Endodermal cell (in vitro differentiated cells): ENCODE measurements at regions not wholly inside any gene's neighbourhood (a gene's known extent, or its start where the extent isn't known, plus 50 kb on each side); places are given as distances from the start of the nearest gene placed in this dataset.

Experiments used
- DNase-seq: peaks from one replicate; pipeline ENCODE4 v3.0.0-alpha.2; 2017
- H3K27ac ChIP-seq: 2 replicates; pipeline ENCODE4 v1.5.1; 2013; ENCODE audit warnings: mild to moderate bottlenecking, low read depth, low read length, moderate library complexity
- H3K27me3 ChIP-seq: 2 replicates; pipeline ENCODE4 v1.6.1; 2013; ENCODE audit warnings: mild to moderate bottlenecking, low read length, moderate library complexity; ENCODE audit not compliant: insufficient read depth, control insufficient read depth, poor library complexity, severe bottlenecking
- H3K36me3 ChIP-seq: 2 replicates; pipeline ENCODE4 v1.7.0; 2013; ENCODE audit warnings: mild to moderate bottlenecking, low read length, moderate library complexity; ENCODE audit not compliant: control insufficient read depth, insufficient read depth
- H3K4me1 ChIP-seq: one replicate; pipeline ENCODE4 v1.7.0; 2013; ENCODE audit warnings: low read length; ENCODE audit not compliant: control insufficient read depth, insufficient read depth
- H3K4me3 ChIP-seq: 2 replicates; pipeline ENCODE4 v1.5.1; 2013; ENCODE audit warnings: mild to moderate bottlenecking, low read length, moderate library complexity
- H3K9ac ChIP-seq: 2 replicates; pipeline ENCODE4 v1.6.1; 2013; ENCODE audit warnings: mild to moderate bottlenecking, low read length, moderate library complexity; ENCODE audit not compliant: poor library complexity, severe bottlenecking; ENCODE audit errors: extremely low read depth
- H3K9me3 ChIP-seq: 2 replicates; pipeline ENCODE4 v1.6.1; 2013; ENCODE audit warnings: mild to moderate bottlenecking, low read length, moderate library complexity; ENCODE audit not compliant: control insufficient read depth
- H3K27ac Mint-ChIP-seq: 2 replicates; pipeline ENCODE4 v1.8.0; 2020; ENCODE audit warnings: mixed read lengths
- H3K27me3 Mint-ChIP-seq: 2 replicates; pipeline ENCODE4 v1.8.0; 2021; ENCODE audit warnings: mild to moderate bottlenecking, mixed read lengths; ENCODE audit not compliant: insufficient read depth
- H3K36me3 Mint-ChIP-seq: 2 replicates; pipeline ENCODE4 v1.8.0; 2020; ENCODE audit warnings: low read depth, mixed read lengths
- H3K4me1 Mint-ChIP-seq: 2 replicates; pipeline ENCODE4 v1.8.0; 2020; ENCODE audit warnings: mixed read lengths
- H3K4me3 Mint-ChIP-seq: 2 replicates; pipeline ENCODE4 v1.8.0; 2020; ENCODE audit warnings: mild to moderate bottlenecking, moderate library complexity, mixed read lengths
- H3K9me3 Mint-ChIP-seq: 2 replicates; pipeline ENCODE4 v1.8.0; 2020; ENCODE audit warnings: mild to moderate bottlenecking, mixed read lengths
- CTCF ChIP-seq: fragments of 200-600 bp; sonication (generic); conservative IDR thresholded peaks from 2 replicates; pipeline ENCODE4 v1.5.0; 2021; ENCODE audit warnings: antibody characterized with exemption, mild to moderate bottlenecking
- WGBS, 2 experiments: methylation state at CpG; one replicate each; pipeline versions ENCODE4 v1.1.5 to v1.1.7; 2013; ENCODE audit warnings: missing lambda C conversion rate in 2 of 2, mixed read lengths in 1 of 2; ENCODE audit not compliant: insufficient coverage in 1 of 2, insufficient read length in 1 of 2; 5-methylcytosine and 5-hydroxymethylcytosine counted together

- 94 to 100% methylated on average over 2 to 3 of the region's 3 CpGs for WGBS, 2 experiments
- H3K36me3 Mint-ChIP-seq: no peaks in the 10 kb centered on the region
- Histone ChIP-seq H3K27ac (no peak overlapping the region), H3K27me3 (peaks cover 10% of the 10 kb centered on the region), H3K9ac (no peak overlapping the region), H3K4me1 (peaks cover 9% of the 10 kb centered on the region), H3K36me3 (no peaks in the 10 kb centered on the region), H3K4me3 (no peak overlapping the region), H3K9me3 (no peaks in the 10 kb centered on the region)
- H3K4me1 Mint-ChIP-seq: peaks cover 31% of the 10 kb centered on the region
- no peak for TF ChIP-seq CTCF
- no peak overlapping the region for H3K4me3 Mint-ChIP-seq
- DNase-seq: no peak
- H3K27me3 Mint-ChIP-seq: peaks cover 20% of the 10 kb centered on the region
- H3K27ac Mint-ChIP-seq: no peak overlapping the region
- H3K9me3 Mint-ChIP-seq: peaks cover 2% of the 10 kb centered on the region
These were observed 293.0 kb upstream of the TNP1 start for GRCh38 chr2:217152831-217153230.

GRCh38 chr2:217151509-217152206 is 291.8 kb upstream of the TNP1 start:
- no peak overlapping the region for H3K27ac ChIP-seq
- no peaks in the 10 kb centered on the region for H3K36me3 ChIP-seq
- DNase-seq: no peak
- 80 to 92% methylated on average over 10 of the region's 10 CpGs for WGBS, 2 experiments
- peaks cover 15% of the 10 kb centered on the region for H3K4me1 ChIP-seq
- Mint-ChIP-seq H3K9me3 (peaks cover 2% of the 10 kb centered on the region), H3K4me3 (no peak overlapping the region), H3K4me1 (peaks cover 40% of the 10 kb centered on the region), H3K36me3 (no peaks in the 10 kb centered on the region), H3K27me3 (peaks cover 13% of the 10 kb centered on the region), H3K27ac (no peak overlapping the region)
- no peak for TF ChIP-seq CTCF
- H3K9me3 ChIP-seq: no peaks in the 10 kb centered on the region
- H3K4me3 ChIP-seq: no peak overlapping the region
- no peak overlapping the region for H3K9ac ChIP-seq
- peaks cover 10% of the 10 kb centered on the region for H3K27me3 ChIP-seq

- Mint-ChIP-seq H3K4me3 (no peak overlapping the region), H3K4me1 (peaks cover 41% of the 10 kb centered on the region), H3K27ac (no peak overlapping the region), H3K36me3 (no peaks in the 10 kb centered on the region), H3K9me3 (peaks cover 2% of the 10 kb centered on the region), H3K27me3 (peaks cover 8% of the 10 kb centered on the region)
- no peaks in the 10 kb centered on the region for H3K36me3 ChIP-seq
- no peak overlapping the region for H3K4me3 ChIP-seq
- peaks cover 5% of the 10 kb centered on the region for H3K27me3 ChIP-seq
- H3K9ac ChIP-seq: no peak overlapping the region
- 98 to 100% methylated on average over 1 to 4 of the region's 4 CpGs for WGBS, 2 experiments
- peaks cover 15% of the 10 kb centered on the region for H3K4me1 ChIP-seq
- H3K9me3 ChIP-seq: no peaks in the 10 kb centered on the region
- DNase-seq: no peak
- no peak overlapping the region for H3K27ac ChIP-seq
- no peak for TF ChIP-seq CTCF
These were observed 290.4 kb upstream of the TNP1 start for GRCh38 chr2:217150236-217150635.
